ENCODE measurements at regions not wholly inside any gene's neighbourhood (a gene's known extent, or its start where the extent isn't known, plus 50 kb on each side); places are given as distances from the start of the nearest gene placed in this dataset.

GRCh38 chr5:109590799-109591198 lies 98.9 kb upstream of the MAN2A1 start:
- Histone ChIP-seq H2AFZ (ENCODE audit: insufficient read depth, low read depth, low read length, poor library complexity, severe bottlenecking) (no peak overlapping the region), H3K27ac (ENCODE audit: low read length in 2 of 2) (no peak overlapping the region), H3K9ac (ENCODE audit: low read length) (no peak overlapping the region), H3K36me3 (replicated peaks in 1 of 2; ENCODE audit: control extremely low read depth in 1 of 2, control insufficient read depth in 1 of 2, extremely low read depth in 1 of 2, insufficient read depth in 2 of 2, low read length in 1 of 2) (no peaks in the 10 kb centered on the region), H3K79me2 (ENCODE audit: control insufficient read depth, insufficient read depth, low read length) (no peaks in the 10 kb centered on the region), H3K4me1 (ENCODE audit: control insufficient read depth in 2 of 2, insufficient read depth in 2 of 2, low read length in 2 of 2) (no peaks in the 10 kb centered on the region), H4K20me1 (ENCODE audit: control insufficient read depth, insufficient read depth, low read length, poor library complexity, severe bottlenecking) (no peaks in the 10 kb centered on the region), H3K27me3 (replicated peaks in 1 of 4; ENCODE audit: control extremely low read depth in 1 of 4, control insufficient read depth in 3 of 4, insufficient read depth in 4 of 4, low read length in 3 of 4) (no peaks in the 10 kb centered on the region), H3K9me3 (ENCODE audit: control extremely low read depth in 1 of 3, control insufficient read depth in 2 of 3, insufficient read depth in 1 of 3, low read length in 2 of 3) (no peaks in the 10 kb centered on the region), H3K4me2 (replicated peaks; ENCODE audit: low read depth, low read length, poor library complexity, severe bottlenecking) (no peak overlapping the region), H3K4me3 (ENCODE audit: control extremely low read depth in 1 of 5, extremely low read depth in 1 of 5, insufficient read depth in 1 of 5, low read depth in 2 of 5, low read length in 4 of 5) (no peak overlapping the region)
- 65% methylated on average over 2 of the region's 3 CpGs for WGBS (ENCODE audit: insufficient coverage)
- DNase-seq (no peak), ATAC-seq (ENCODE audit: low read depth) (no peak)
- H3K4me3 Mint-ChIP-seq = no peak overlapping the region
- no peaks in the 10 kb centered on the region for H3K9me3 Mint-ChIP-seq (ENCODE audit: insufficient read depth)
- no peaks in the 10 kb centered on the region for H3K4me1 Mint-ChIP-seq
- no peaks in the 10 kb centered on the region for H3K27me3 Mint-ChIP-seq
- intact Hi-C loops (cut with micrococcal nuclease) = no loop called here
- POLR2A ChIA-PET = interaction anchor here (0.6 kb wide), 1 partner anchor 190 kb away, joined by 4 read pairs; no protein-coding TSS in a partner anchor
- TF ChIP-seq EZH2 (IDR thresholded peaks at IDR 0.05; ENCODE audit: borderline replicate concordance, insufficient read depth, low read depth, low read length, poor library complexity, severe bottlenecking) (no peak), CTCF (IDR thresholded peaks at IDR 0.05) (no peak)
- CTCF ChIA-PET = interaction anchor here (1.2 kb wide), 1 partner anchor 947 kb away, joined by 3 read pairs; no protein-coding TSS in a partner anchor
- no peak overlapping the region for H3K27ac Mint-ChIP-seq

DNA sequence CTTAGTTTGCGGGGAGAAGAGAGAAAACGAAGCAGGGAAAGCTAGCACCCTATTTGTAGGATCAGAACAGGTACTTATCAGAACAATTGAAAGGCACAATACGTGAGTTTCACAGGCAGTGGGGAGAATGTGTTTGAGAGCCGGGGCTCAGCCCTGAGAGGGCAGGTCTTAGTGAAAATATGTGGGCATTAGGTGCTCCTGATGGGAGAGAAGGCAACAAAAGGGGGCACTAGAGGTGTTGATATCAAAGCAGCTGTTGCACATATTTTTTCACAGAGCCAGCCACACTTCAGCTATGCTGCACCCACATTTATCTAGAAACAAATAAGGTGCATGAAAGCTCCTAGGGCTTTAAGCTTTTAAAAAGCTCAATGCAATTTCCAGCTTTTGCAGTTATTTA lies 99.7 kb upstream of the MAN2A1 start:
- Histone ChIP-seq H3K79me2 (ENCODE audit: control insufficient read depth, insufficient read depth, low read length) (no peaks in the 10 kb centered on the region), H2AFZ (ENCODE audit: insufficient read depth, low read depth, low read length, poor library complexity, severe bottlenecking) (no peak overlapping the region), H3K27ac (ENCODE audit: low read length in 2 of 2) (no peak overlapping the region), H3K4me3 (ENCODE audit: control extremely low read depth in 1 of 5, extremely low read depth in 1 of 5, insufficient read depth in 1 of 5, low read depth in 2 of 5, low read length in 4 of 5) (no peak overlapping the region), H3K4me2 (replicated peaks; ENCODE audit: low read depth, low read length, poor library complexity, severe bottlenecking) (no peak overlapping the region), H3K4me1 (ENCODE audit: control insufficient read depth in 2 of 2, insufficient read depth in 2 of 2, low read length in 2 of 2) (no peaks in the 10 kb centered on the region), H3K9me3 (ENCODE audit: control extremely low read depth in 1 of 3, control insufficient read depth in 2 of 3, insufficient read depth in 1 of 3, low read length in 2 of 3) (no peaks in the 10 kb centered on the region), H3K36me3 (replicated peaks in 1 of 2; ENCODE audit: control extremely low read depth in 1 of 2, control insufficient read depth in 1 of 2, extremely low read depth in 1 of 2, insufficient read depth in 2 of 2, low read length in 1 of 2) (no peaks in the 10 kb centered on the region), H3K27me3 (replicated peaks in 1 of 4; ENCODE audit: control extremely low read depth in 1 of 4, control insufficient read depth in 3 of 4, insufficient read depth in 4 of 4, low read length in 3 of 4) (no peaks in the 10 kb centered on the region), H4K20me1 (ENCODE audit: control insufficient read depth, insufficient read depth, low read length, poor library complexity, severe bottlenecking) (no peaks in the 10 kb centered on the region), H3K9ac (ENCODE audit: low read length) (no peak overlapping the region)
- H3K4me3 Mint-ChIP-seq = no peak overlapping the region
- H3K27ac Mint-ChIP-seq = no peak overlapping the region
- DNase-seq (peak; percentile 5), ATAC-seq (ENCODE audit: low read depth) (no peak)
- H3K27me3 Mint-ChIP-seq = peaks cover 3% of the 10 kb centered on the region
- no peaks in the 10 kb centered on the region for H3K4me1 Mint-ChIP-seq
- ChIA-PET CTCF (interaction anchor here (1.2 kb wide), 1 partner anchor 947 kb away, joined by 3 read pairs; no protein-coding TSS in a partner anchor), POLR2A (no interaction called here)
- no peaks in the 10 kb centered on the region for H3K9me3 Mint-ChIP-seq (ENCODE audit: insufficient read depth)
- TF ChIP-seq EZH2 (IDR thresholded peaks at IDR 0.05; ENCODE audit: borderline replicate concordance, insufficient read depth, low read depth, low read length, poor library complexity, severe bottlenecking) = no peak
- TF ChIP-seq CTCF (IDR thresholded peaks at IDR 0.05) = no peak
- intact Hi-C loops (cut with micrococcal nuclease) = loop anchor here (10.0 kb wide), 1 partner anchor 1035 kb away; no protein-coding TSS in a partner anchor
- 60% methylated on average over 4 of the region's 4 CpGs for WGBS (ENCODE audit: insufficient coverage)

Data from B cell (primary cell).